ENCODE measurements at regions not wholly inside any gene's neighbourhood (a gene's known extent, or its start where the extent isn't known, plus 50 kb on each side); places are given as distances from the start of the nearest gene placed in this dataset.

DNA sequence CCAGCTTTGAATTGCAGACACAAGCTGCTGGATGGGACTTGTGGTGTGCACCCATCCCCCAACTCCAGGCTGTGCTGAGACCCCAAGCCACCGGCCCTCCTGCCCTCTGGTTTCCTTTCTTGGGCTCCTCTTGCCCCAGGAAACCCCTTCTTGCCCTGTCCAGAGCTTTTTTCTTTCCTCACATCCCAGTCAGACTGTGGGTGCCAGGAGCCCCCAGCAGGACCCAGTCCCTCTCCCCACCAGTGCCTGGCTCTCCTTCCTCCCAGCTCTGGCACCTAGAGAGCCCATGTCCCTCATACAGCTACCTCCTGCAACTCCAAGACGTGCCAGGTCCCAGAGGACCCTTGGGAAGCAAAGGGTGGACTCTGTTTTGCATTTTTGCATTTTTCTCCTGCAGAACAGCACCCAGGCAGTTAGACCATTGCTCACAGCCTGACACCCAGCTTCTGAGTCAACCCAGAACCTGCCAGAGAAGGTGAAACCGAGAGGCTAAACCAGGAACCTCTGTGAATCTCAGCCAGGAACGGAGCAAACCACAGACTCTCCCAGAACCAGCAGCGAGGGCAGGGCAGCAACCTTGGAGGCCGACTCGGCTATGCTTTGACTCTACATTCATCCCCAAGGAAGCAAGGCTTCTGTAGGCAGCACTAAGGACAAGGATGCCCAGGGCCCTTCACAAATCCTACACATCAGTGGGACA is 221.1 kb downstream of the ANAPC1 start:
- DNase-seq (ENCODE audit: low read depth): no peak
- TF ChIP-seq, protein P1, sequence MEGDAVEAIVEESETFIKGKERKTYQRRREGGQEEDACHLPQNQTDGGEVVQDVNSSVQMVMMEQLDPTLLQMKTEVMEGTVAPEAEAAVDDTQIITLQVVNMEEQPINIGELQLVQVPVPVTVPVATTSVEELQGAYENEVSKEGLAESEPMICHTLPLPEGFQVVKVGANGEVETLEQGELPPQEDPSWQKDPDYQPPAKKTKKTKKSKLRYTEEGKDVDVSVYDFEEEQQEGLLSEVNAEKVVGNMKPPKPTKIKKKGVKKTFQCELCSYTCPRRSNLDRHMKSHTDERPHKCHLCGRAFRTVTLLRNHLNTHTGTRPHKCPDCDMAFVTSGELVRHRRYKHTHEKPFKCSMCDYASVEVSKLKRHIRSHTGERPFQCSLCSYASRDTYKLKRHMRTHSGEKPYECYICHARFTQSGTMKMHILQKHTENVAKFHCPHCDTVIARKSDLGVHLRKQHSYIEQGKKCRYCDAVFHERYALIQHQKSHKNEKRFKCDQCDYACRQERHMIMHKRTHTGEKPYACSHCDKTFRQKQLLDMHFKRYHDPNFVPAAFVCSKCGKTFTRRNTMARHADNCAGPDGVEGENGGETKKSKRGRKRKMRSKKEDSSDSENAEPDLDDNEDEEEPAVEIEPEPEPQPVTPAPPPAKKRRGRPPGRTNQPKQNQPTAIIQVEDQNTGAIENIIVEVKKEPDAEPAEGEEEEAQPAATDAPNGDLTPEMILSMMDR (conservative IDR thresholded peaks at IDR 0.05; ENCODE audit: low read depth, low read length): no peak

DNA sequence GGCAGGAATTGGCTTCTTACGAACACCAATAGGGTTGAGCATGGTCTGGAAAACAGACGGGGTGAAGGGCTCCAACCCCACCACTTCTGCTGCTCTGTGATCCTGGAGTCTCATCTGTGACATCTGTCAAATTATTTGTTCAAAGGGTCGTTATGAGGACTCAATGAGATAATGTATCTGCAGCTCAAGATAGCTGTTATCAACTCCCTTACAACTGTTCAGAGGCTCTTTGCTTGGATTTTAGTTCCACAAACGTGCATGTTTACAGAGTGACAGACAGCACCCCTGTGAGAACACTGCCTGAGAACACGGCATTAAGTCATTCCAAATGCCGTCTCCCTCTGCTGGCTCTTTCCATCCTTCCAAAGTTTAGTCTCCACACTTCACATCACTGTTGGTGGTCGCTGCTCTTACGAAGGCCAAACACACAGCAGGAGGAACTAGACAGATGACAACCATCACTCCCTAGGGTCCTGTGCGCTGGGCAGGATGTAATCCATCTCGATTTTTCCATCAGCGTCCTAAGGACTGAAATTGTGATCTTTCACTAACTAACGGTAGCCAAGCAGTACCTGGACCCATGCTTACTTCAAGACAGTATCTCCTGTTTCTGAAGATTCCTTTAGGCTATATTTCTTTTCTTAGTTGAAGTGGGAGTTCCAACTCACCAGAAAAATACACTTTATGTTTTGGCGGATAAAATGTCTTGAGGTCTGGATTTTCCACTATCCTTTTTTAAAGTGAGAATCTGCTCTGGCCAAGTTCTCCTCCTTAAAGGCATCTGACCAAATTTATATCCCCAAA is 220.3 kb downstream of the ANAPC1 start:
- TF ChIP-seq, protein P1 (conservative IDR thresholded peaks at IDR 0.05; ENCODE audit: low read depth, low read length): no peak
- no peak for DNase-seq (ENCODE audit: low read depth)

More for the DNA sequence above, 221.1 kb downstream of the ANAPC1 start:
- no peak overlapping the region for H3K4me3 ChIP-seq (ENCODE audit: low read depth, low read length)

DNA sequence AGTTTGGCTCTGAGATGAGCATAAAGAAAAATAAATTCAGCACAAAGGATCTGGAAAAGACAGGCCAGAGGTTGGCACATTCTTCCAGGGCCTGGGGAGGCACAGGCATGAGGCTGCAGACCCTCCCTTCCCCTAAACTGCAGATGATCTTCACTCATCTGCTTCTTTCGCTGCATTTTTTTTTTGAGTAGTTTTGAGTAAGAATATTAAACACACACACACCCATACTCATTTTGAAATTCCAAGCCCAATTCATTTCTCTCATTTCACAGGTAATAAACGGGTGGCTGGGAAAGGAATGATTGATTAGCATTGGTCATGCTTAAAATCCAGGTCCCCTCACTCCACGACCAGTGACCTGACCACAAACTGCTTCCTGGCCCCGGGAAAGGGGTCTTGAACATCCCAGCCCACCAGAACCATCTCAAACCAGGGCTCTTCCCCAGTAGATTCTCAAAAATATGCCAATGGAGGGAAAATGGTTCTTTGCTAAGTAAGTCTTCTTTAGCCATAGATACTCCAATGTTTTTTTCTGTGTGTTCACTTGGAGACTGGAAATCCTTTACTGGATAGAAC is 219.6 kb downstream of the ANAPC1 start:
- DNase-seq (ENCODE audit: low read depth): no peak
- H3K4me3 ChIP-seq (ENCODE audit: low read depth, low read length): no peak overlapping the region
- TF ChIP-seq, protein P1 (conservative IDR thresholded peaks at IDR 0.05; ENCODE audit: low read depth, low read length): no peak

More for the DNA sequence above, 220.3 kb downstream of the ANAPC1 start:
- no peak overlapping the region for H3K4me3 ChIP-seq (ENCODE audit: low read depth, low read length)

DNA sequence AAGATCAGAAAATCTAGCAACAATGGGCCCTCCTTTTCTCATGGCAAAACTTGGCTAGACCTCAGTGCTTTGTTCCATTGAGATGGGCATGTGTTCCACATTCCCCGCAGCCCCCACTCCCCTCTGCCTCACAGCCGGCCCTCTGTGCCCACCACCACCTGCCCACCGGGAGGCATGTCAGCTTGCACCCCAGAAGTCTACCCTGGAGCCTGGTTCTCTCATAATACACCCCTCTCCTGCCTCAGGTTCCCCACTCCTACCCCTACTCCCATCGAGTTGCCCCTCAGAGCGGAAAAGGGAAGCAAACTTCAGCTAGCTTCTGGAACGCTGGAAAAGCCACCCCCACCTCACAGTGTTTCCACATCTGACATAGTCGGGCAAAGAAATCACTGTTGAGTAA is 219.0 kb downstream of the ANAPC1 start:
- no peak for DNase-seq (ENCODE audit: low read depth)
- no peak overlapping the region for H3K4me3 ChIP-seq (ENCODE audit: low read depth, low read length)
- TF ChIP-seq, protein P1 (conservative IDR thresholded peaks at IDR 0.05; ENCODE audit: low read depth, low read length): no peak

DNA sequence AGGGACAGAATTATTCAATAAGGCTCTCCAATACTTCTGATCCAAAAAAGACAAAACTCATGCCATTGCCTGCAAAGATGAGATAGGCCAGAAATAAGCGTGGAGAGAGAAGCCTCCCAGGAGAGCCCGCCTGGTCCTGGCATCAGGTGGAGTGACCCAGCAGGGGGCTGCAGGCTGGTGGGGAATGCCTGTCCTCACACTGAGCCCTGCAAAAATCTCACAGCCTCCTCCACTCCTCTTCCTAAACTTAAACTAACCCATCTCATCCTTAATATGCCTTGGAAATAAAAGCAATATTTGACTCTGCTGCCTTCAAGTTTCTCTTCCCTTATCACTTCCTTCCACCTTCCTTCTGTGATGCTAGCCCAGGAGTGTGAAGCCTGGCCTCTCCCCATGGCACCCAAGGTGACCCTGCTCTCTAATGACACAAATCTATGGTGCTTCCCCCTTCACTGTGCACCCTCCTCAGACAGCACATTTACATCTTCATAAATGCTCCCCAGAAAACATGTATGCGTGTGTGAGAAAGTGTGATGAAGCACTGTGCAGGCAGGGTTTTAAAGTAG is 218.4 kb downstream of the ANAPC1 start:
- no peak overlapping the region for H3K4me3 ChIP-seq (ENCODE audit: low read depth, low read length)
- DNase-seq (ENCODE audit: low read depth): no peak
- TF ChIP-seq, protein P1 (conservative IDR thresholded peaks at IDR 0.05; ENCODE audit: low read depth, low read length): no peak

DNA sequence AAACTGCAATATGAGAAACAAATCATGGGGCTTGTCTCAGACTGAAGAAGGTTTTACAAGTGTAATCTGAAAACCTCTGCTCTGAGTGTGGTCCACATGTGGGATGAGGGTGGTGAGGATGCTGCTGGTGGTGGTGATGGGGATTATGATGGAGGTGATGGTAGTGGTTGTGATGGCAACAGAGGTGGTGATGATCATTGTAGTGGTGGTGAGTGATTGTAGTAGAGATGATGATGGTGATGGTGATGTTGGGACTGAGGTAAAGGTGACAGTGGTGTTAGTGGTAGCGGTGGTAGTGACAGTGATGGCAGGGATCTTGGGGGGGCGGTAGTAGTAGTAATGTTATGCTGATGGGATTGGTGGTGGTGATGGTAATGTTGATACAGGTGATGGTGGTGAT is 217.8 kb downstream of the ANAPC1 start:
- DNase-seq (ENCODE audit: low read depth): no peak
- no peak overlapping the region for H3K4me3 ChIP-seq (ENCODE audit: low read depth, low read length)
- TF ChIP-seq, protein P1 (conservative IDR thresholded peaks at IDR 0.05; ENCODE audit: low read depth, low read length): no peak

Measured in epithelial cell of proximal tubule (primary cell).